Activated T-cell treated with anti-CD3 and anti-CD28 coated beads for 24 hours (primary cell): ENCODE measurements at regions not wholly inside any gene's neighbourhood (a gene's known extent, or its start where the extent isn't known, plus 50 kb on each side); places are given as distances from the start of the nearest gene placed in this dataset.
"Not testable (repeated sequence)": the region's sequence is repeated elsewhere in the genome, so short reads cannot be mapped to it uniquely, and the experiment has no call there.

Source experiments
- DNase-seq: peaks from one replicate; pipeline ENCODE4 v3.0.0-alpha.2; 2020; ENCODE audit warnings: low read depth

GRCh38 chr1:213685992-213686582 is 301.7 kb upstream of the PROX1 start:
- no peak for DNase-seq

- no peak for DNase-seq
These were observed 300.8 kb upstream of the PROX1 start for GRCh38 chr1:213686983-213687382.

- no peak for DNase-seq
These were observed 299.9 kb upstream of the PROX1 start for GRCh38 chr1:213687832-213688231.

GRCh38 chr1:213688655-213689054 is 299.1 kb upstream of the PROX1 start:
- no peak for DNase-seq

GRCh38 chr1:213689260-213689659 is 298.5 kb upstream of the PROX1 start:
- no peak for DNase-seq

- DNase-seq = no peak
These were observed 297.3 kb upstream of the PROX1 start for GRCh38 chr1:213690341-213690917.

- no peak for DNase-seq
These were observed 295.5 kb upstream of the PROX1 start for GRCh38 chr1:213692321-213692720.

GRCh38 chr1:213693864-213694263 is 293.9 kb upstream of the PROX1 start:
- no peak for DNase-seq

GRCh38 chr1:213697192-213697802 is 290.5 kb upstream of the PROX1 start:
- DNase-seq = no peak

GRCh38 chr1:213698092-213698702 is 289.6 kb upstream of the PROX1 start:
- DNase-seq = no peak

GRCh38 chr1:213702703-213703102 is 285.1 kb upstream of the PROX1 start:
- no peak for DNase-seq

GRCh38 chr1:213704941-213705340 is 282.8 kb upstream of the PROX1 start:
- no peak for DNase-seq

GRCh38 chr1:213711833-213712490 is 275.8 kb upstream of the PROX1 start:
- DNase-seq = not testable (repeated sequence)

- DNase-seq = no peak
These were observed 273.1 kb upstream of the PROX1 start for GRCh38 chr1:213714645-213715044.

GRCh38 chr1:213715182-213715581 is 272.6 kb upstream of the PROX1 start:
- no peak for DNase-seq

- no peak for DNase-seq
These were observed 268.3 kb upstream of the PROX1 start for GRCh38 chr1:213719462-213719861.

- DNase-seq = no peak
These were observed 267.7 kb upstream of the PROX1 start for GRCh38 chr1:213720032-213720431.

GRCh38 chr1:213723187-213723586 is 264.6 kb upstream of the PROX1 start:
- DNase-seq = no peak

- no peak for DNase-seq
These were observed 262.9 kb upstream of the PROX1 start for GRCh38 chr1:213724640-213725536.

GRCh38 chr1:213727853-213728592 is 259.8 kb upstream of the PROX1 start:
- no peak for DNase-seq
